Ovary (tissue), 7 donors: ENCODE measurements at regions not wholly inside any gene's neighbourhood (a gene's known extent, or its start where the extent isn't known, plus 50 kb on each side); places are given as distances from the start of the nearest gene placed in this dataset.
"Not testable (repeated sequence)": the region's sequence is repeated elsewhere in the genome, so short reads cannot be mapped to it uniquely, and the experiment has no call there.

Experiments used
- DNase-seq, 5 donors: peaks; one replicate each; pipeline ENCODE4 v3.0.0-alpha.2; 2019 to 2020
- H3K27ac ChIP-seq, 2 donors: fragments of 200-600 bp; one replicate each; pipeline versions ENCODE4 v1.5.1 to v1.8.0; 2019 to 2022
- H3K27me3 ChIP-seq: fragments of 200-600 bp; one replicate; pipeline ENCODE4 v1.8.0; 2022
- H3K36me3 ChIP-seq: fragments of 200-600 bp; sonication (generic); one replicate; pipeline ENCODE4 v1.5.1; 2019
- H3K4me1 ChIP-seq: one replicate; pipeline ENCODE4 v1.8.1; 2013; ENCODE audit warnings: mild to moderate bottlenecking, moderate library complexity; ENCODE audit not compliant: insufficient read depth
- H3K4me3 ChIP-seq: fragments of 200-600 bp; sonication (generic); one replicate; pipeline ENCODE4 v1.5.1; 2017
- H3K9me3 ChIP-seq, 2 donors: fragments of 200-600 bp in 1 of 2; sonication (generic) in 1 of 2; one replicate each; pipeline versions ENCODE4 v1.5.1 to v1.8.1; 2013 to 2019; ENCODE audit warnings: mild to moderate bottlenecking in 1 of 2, moderate library complexity in 1 of 2
- CTCF ChIP-seq, 3 donors: fragments of 450-650 bp in 2 of 3; fragments of 200-600 bp in 1 of 3; IDR thresholded peaks; one replicate each; pipeline versions ENCODE4 v1.5.1 to v1.8.0; 2016 to 2022; ENCODE audit warnings: antibody characterized with exemption in 3 of 3, mild to moderate bottlenecking in 1 of 3
- EP300 ChIP-seq: sonication (generic); formaldehyde crosslinking; IDR thresholded peaks from one replicate; pipeline ENCODE4 v1.6.1; 2017; ENCODE audit warnings: antibody characterized with exemption
- POLR2A ChIP-seq: fragments of 450-650 bp; IDR thresholded peaks from one replicate; pipeline ENCODE4 v1.6.1; 2017; ENCODE audit warnings: antibody characterized with exemption, mild to moderate bottlenecking, moderate library complexity
- WGBS, 3 donors: extraction: QIAGEN DNeasy Blood & Tissue Kit in 1 of 3; methylation state at CpG; one replicate each; pipeline versions ENCODE4 v1.1.5 to v1.1.7; 2013 to 2017; 5-methylcytosine and 5-hydroxymethylcytosine counted together
- intact Hi-C, 4 donors: fragments of 100-400 bp; cut with DNase I; formaldehyde crosslinking; loops; one replicate each; pipeline versions ENCODE4 v1.11.0 to v1.15.1; 2022 to 2023
- donor health status: DM: no; HTN: no; CAD: no; lungs with moderate emphysema.
- donor health status: DM: no; HTN: no; CAD: no.
- donor health status: Bipolar disorder and iron deficiency.
- donor health status: DM: no; HTN: no; CAD: no.
- donor health status: DM: yes; HTN: yes; CAD: no.

GRCh38 chr14:71557351-71557750 lies 374.9 kb upstream of the RGS6 start:
- DNase-seq, result no peak
- 95 to 98% (median 98%) methylated on average over 2 of the region's 2 CpGs for WGBS, 3 donors
- Histone ChIP-seq H3K27me3 (no peaks in the 10 kb centered on the region), H3K4me3 (no peak overlapping the region), H3K27ac (no peak overlapping the region), H3K4me1 (no peaks in the 10 kb centered on the region), H3K9me3 (no peaks in the 10 kb centered on the region), H3K36me3 (no peaks in the 10 kb centered on the region)
- intact Hi-C loops, result no loop called here
- no peak for TF ChIP-seq CTCF (IDR thresholded peaks at IDR 0.05)
- no peak for TF ChIP-seq POLR2A
- TF ChIP-seq EP300, result no peak

- H3K27ac ChIP-seq, H3K4me3 ChIP-seq, H3K4me1 ChIP-seq, intact Hi-C loops, H3K27me3 ChIP-seq, H3K9me3 ChIP-seq, H3K36me3 ChIP-seq, DNase-seq: not testable (repeated sequence)
- 90 to 98% (median 97%) methylated on average over 10 of the region's 10 CpGs for WGBS, 3 donors
These were observed 373.3 kb upstream of the RGS6 start for GRCh38 chr14:71558943-71559342.

- intact Hi-C loops, result no loop called here
- Histone ChIP-seq H3K27ac (no peak overlapping the region), H3K9me3 (no peaks in the 10 kb centered on the region), H3K4me1 (no peaks in the 10 kb centered on the region), H3K36me3 (no peaks in the 10 kb centered on the region), H3K27me3 (no peaks in the 10 kb centered on the region), H3K4me3 (no peak overlapping the region)
- no peak for TF ChIP-seq POLR2A
- TF ChIP-seq CTCF (IDR thresholded peaks at IDR 0.05), result no peak
- TF ChIP-seq EP300, result no peak
- no peak for DNase-seq
These were observed 371.5 kb upstream of the RGS6 start for GRCh38 chr14:71560751-71561150.

GRCh38 chr14:71563492-71564153 lies 368.6 kb upstream of the RGS6 start:
- Histone ChIP-seq H3K27ac (no peak overlapping the region), H3K9me3 (no peaks in the 10 kb centered on the region), H3K27me3 (no peaks in the 10 kb centered on the region), H3K36me3 (no peaks in the 10 kb centered on the region), H3K4me1 (no peaks in the 10 kb centered on the region), H3K4me3 (no peak overlapping the region)
- 62 to 66% (median 64%) methylated on average over 3 of the region's 3 CpGs for WGBS, 3 donors
- TF ChIP-seq EP300 (no peak), CTCF (IDR thresholded peaks at IDR 0.05) (no peak), POLR2A (no peak)
- intact Hi-C loops, result no loop called here
- DNase-seq, result no peak

GRCh38 chr14:71566276-71566675 lies 366.0 kb upstream of the RGS6 start:
- TF ChIP-seq EP300 (no peak), POLR2A (no peak), CTCF (IDR thresholded peaks at IDR 0.05) (no peak)
- Histone ChIP-seq H3K4me3 (no peak overlapping the region), H3K36me3 (no peaks in the 10 kb centered on the region), H3K9me3 (no peaks in the 10 kb centered on the region), H3K4me1 (no peaks in the 10 kb centered on the region), H3K27me3 (no peaks in the 10 kb centered on the region), H3K27ac (no peak overlapping the region)
- intact Hi-C loops, result no loop called here
- WGBS, 3 donors, result 66 to 85% (median 81%) methylated on average over 4 of the region's 4 CpGs
- no peak for DNase-seq

- WGBS, 3 donors, result 94 to 100% (median 97%) methylated on average over 2 of the region's 2 CpGs
- H3K27ac ChIP-seq, DNase-seq, H3K4me3 ChIP-seq, H3K36me3 ChIP-seq, H3K27me3 ChIP-seq, H3K4me1 ChIP-seq, intact Hi-C loops, H3K9me3 ChIP-seq: not testable (repeated sequence)
These were observed 364.6 kb upstream of the RGS6 start for GRCh38 chr14:71567499-71568133.
